ENCODE measurements at regions not wholly inside any gene's neighbourhood (a gene's known extent, or its start where the extent isn't known, plus 50 kb on each side); places are given as distances from the start of the nearest gene placed in this dataset.

DNA sequence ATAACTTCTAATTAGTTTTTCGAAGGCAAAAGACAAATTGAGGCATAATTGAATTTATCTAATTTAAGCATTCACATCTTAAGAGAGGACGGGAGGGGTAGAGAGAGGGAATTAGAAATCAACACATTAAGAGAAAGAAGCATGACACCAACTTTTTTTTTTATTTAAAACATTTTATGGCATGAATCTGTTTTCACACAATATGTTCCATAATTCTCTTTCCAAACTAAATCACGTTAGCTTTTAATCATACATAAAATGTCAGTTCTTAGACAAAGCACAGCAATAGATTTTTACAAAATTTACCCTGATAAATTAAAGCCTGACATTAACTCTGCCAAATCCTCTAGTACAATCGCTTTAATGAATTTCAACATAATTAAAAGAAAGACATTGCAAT, 600.8 kb upstream of the ROBO1 start:
- no peak for DNase-seq (ENCODE audit: extremely low spot score)
- CTCF ChIA-PET = no interaction called here
- TF ChIP-seq CTCF (IDR thresholded peaks at IDR 0.05; ENCODE audit: control extremely low read depth, extremely low read depth, low read depth, missing control alignments) = no peak
- POLR2A ChIA-PET = no interaction called here

- POLR2A ChIA-PET = no interaction called here
- TF ChIP-seq CTCF (IDR thresholded peaks at IDR 0.05; ENCODE audit: control extremely low read depth, extremely low read depth, low read depth, missing control alignments) = no peak
- no peak for DNase-seq (ENCODE audit: extremely low spot score)
- CTCF ChIA-PET = no interaction called here
These were observed 599.2 kb upstream of the ROBO1 start for GRCh38 chr3:80366808-80367548.

- TF ChIP-seq CTCF (IDR thresholded peaks at IDR 0.05; ENCODE audit: control extremely low read depth, extremely low read depth, low read depth, missing control alignments) = no peak
- POLR2A ChIA-PET = no interaction called here
- CTCF ChIA-PET = interaction anchor here (1.2 kb wide), 1 partner anchor 25 kb away, joined by 3 read pairs; no protein-coding TSS in a partner anchor
- no peak for DNase-seq (ENCODE audit: extremely low spot score)
These were observed 590.0 kb upstream of the ROBO1 start for GRCh38 chr3:80357761-80358160.

DNA sequence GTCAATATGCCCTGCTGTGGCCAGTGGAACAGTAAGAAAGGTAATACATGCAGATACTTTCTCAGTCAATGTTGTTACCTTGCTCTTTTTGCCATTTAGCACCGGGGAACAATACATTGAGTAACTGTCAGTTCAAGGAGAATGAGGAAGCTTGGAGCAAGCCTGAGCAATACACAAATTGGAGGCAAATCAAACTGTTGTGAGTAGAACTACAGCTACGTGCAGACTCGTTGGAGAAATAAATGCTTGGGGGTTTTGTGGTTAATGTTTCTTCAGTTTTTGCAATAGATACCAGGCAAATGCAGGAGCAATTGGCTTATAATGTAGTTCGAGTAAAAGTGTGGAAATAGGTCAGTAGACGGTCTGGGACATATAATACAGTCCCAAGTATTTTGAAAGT, 587.3 kb upstream of the ROBO1 start:
- ChIA-PET POLR2A (no interaction called here), CTCF (no interaction called here)
- TF ChIP-seq CTCF (IDR thresholded peaks at IDR 0.05; ENCODE audit: control extremely low read depth, extremely low read depth, low read depth, missing control alignments) = no peak
- no peak for DNase-seq (ENCODE audit: extremely low spot score)

DNA sequence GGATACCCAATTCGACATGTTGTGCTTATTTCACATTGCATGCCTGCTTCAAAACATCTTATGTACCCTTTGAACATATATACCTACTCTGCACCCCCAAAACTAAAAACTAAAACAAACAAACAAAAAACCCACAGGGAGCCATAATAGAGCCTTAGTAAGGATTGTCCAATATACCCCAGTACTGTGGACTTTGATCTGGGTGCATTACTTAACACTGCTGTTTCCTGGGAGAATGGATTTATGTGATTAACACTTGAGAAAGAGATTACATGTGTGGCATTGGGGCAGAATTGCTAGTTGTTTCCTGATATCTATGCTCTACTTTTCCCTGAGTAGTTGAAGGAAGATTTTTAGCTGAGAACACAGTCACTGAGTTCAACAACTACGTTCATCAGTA, 583.4 kb upstream of the ROBO1 start:
- DNase-seq (ENCODE audit: extremely low spot score) = no peak
- ChIA-PET CTCF (no interaction called here), POLR2A (no interaction called here)
- TF ChIP-seq CTCF (IDR thresholded peaks at IDR 0.05; ENCODE audit: control extremely low read depth, extremely low read depth, low read depth, missing control alignments) = no peak

GRCh38 chr3:80350771-80351170, 583.0 kb upstream of the ROBO1 start:
- CTCF ChIA-PET = no interaction called here
- no peak for TF ChIP-seq CTCF (IDR thresholded peaks at IDR 0.05; ENCODE audit: control extremely low read depth, extremely low read depth, low read depth, missing control alignments)
- DNase-seq (ENCODE audit: extremely low spot score) = no peak
- POLR2A ChIA-PET = no interaction called here
